ENCODE measurements at regions not wholly inside any gene's neighbourhood (a gene's known extent, or its start where the extent isn't known, plus 50 kb on each side); places are given as distances from the start of the nearest gene placed in this dataset.

DNA sequence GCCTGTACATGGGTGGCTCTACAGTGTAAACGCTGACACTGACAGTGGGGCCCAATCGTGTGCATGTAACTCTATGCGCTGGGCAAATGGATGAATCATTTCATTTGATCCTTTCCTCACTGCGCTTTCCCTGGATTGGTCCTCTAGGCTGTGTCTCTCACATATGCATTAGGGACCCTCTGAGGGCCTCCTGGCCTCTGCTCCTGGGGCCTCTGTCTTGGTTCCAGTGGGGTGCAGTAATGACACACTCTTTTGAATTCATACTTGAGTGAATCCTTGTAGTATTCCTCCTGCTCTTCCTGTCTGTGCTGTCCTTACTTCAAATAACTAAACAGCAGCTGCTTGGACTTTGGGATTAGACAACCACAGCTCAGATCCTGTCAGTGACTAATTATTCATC, 176.5 kb upstream of the ADO start:
- TF ChIP-seq, protein P1, sequence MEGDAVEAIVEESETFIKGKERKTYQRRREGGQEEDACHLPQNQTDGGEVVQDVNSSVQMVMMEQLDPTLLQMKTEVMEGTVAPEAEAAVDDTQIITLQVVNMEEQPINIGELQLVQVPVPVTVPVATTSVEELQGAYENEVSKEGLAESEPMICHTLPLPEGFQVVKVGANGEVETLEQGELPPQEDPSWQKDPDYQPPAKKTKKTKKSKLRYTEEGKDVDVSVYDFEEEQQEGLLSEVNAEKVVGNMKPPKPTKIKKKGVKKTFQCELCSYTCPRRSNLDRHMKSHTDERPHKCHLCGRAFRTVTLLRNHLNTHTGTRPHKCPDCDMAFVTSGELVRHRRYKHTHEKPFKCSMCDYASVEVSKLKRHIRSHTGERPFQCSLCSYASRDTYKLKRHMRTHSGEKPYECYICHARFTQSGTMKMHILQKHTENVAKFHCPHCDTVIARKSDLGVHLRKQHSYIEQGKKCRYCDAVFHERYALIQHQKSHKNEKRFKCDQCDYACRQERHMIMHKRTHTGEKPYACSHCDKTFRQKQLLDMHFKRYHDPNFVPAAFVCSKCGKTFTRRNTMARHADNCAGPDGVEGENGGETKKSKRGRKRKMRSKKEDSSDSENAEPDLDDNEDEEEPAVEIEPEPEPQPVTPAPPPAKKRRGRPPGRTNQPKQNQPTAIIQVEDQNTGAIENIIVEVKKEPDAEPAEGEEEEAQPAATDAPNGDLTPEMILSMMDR (conservative IDR thresholded peaks at IDR 0.05; ENCODE audit: low read depth in 2 of 2): no peak
- TF ChIP-seq POLR2AphosphoS5 (IDR thresholded peaks at IDR 0.05; ENCODE audit: low read depth): no peak
- TF ChIP-seq EZH2 (IDR thresholded peaks at IDR 0.05; ENCODE audit: low read depth, unreplicated experiment): no peak
- TF ChIP-seq, protein P2, sequence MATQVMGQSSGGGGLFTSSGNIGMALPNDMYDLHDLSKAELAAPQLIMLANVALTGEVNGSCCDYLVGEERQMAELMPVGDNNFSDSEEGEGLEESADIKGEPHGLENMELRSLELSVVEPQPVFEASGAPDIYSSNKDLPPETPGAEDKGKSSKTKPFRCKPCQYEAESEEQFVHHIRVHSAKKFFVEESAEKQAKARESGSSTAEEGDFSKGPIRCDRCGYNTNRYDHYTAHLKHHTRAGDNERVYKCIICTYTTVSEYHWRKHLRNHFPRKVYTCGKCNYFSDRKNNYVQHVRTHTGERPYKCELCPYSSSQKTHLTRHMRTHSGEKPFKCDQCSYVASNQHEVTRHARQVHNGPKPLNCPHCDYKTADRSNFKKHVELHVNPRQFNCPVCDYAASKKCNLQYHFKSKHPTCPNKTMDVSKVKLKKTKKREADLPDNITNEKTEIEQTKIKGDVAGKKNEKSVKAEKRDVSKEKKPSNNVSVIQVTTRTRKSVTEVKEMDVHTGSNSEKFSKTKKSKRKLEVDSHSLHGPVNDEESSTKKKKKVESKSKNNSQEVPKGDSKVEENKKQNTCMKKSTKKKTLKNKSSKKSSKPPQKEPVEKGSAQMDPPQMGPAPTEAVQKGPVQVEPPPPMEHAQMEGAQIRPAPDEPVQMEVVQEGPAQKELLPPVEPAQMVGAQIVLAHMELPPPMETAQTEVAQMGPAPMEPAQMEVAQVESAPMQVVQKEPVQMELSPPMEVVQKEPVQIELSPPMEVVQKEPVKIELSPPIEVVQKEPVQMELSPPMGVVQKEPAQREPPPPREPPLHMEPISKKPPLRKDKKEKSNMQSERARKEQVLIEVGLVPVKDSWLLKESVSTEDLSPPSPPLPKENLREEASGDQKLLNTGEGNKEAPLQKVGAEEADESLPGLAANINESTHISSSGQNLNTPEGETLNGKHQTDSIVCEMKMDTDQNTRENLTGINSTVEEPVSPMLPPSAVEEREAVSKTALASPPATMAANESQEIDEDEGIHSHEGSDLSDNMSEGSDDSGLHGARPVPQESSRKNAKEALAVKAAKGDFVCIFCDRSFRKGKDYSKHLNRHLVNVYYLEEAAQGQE (IDR thresholded peaks at IDR 0.05; ENCODE audit: unreplicated experiment): no peak
